ENCODE measurements at regions not wholly inside any gene's neighbourhood (a gene's known extent, or its start where the extent isn't known, plus 50 kb on each side); places are given as distances from the start of the nearest gene placed in this dataset.

- H4K20me1 ChIP-seq (replicated peaks; ENCODE audit: control insufficient read depth, insufficient read depth, low read length): no peaks in the 10 kb centered on the region
These were observed 159.0 kb upstream of the MPHOSPH6 start for GRCh38 chr16:82328881-82329469.

DNA sequence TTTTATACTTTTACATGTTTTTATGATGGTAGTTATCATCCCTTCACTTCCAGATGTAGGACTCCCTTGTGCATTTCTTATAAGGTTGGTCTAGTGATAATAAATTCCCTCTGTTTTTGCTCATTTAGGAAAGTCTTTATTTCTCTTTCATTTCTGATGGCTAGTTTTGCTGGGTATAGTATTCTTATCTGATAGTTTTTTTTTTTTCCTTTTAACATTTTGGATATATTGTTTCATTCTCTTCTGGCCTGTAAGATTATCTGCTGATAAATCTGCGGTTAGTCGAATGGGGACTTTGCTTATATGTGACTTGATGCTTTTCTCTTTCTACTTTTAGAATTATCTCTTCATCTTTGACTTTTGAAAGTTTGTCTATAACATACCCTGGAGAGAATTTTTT is 153.1 kb upstream of the MPHOSPH6 start:
- 0% methylated on average over 2 of the region's 2 CpGs for WGBS (ENCODE audit: insufficient coverage, low coverage, missing lambda C conversion rate)
- no peak for FAIRE-seq
- POLR2A ChIA-PET: no interaction called here

More at GRCh38 chr16:82328881-82329469, 159.0 kb upstream of the MPHOSPH6 start:
- H3K4me1 ChIP-seq (replicated peaks in 1 of 2; ENCODE audit: control insufficient read depth in 2 of 2, insufficient read depth in 2 of 2, low read length in 2 of 2): no peaks in the 10 kb centered on the region
- ChIA-PET POLR2A (no interaction called here), CTCF (ENCODE audit: low intra/inter-chr PET ratio) (no interaction called here)
- no peaks in the 10 kb centered on the region for H3K79me2 ChIP-seq (ENCODE audit: control insufficient read depth, insufficient read depth, low read length)
- H3K4me3 ChIP-seq: no peak overlapping the region
- H3K9me1 ChIP-seq (ENCODE audit: control insufficient read depth, insufficient read depth, low read length): no peaks in the 10 kb centered on the region
- no peak overlapping the region for H3K4me2 ChIP-seq (ENCODE audit: insufficient read depth, low read length)
- no peak for ATAC-seq
- in situ Hi-C loops (cut with MboI) (no loop called here), intact Hi-C loops (cut with micrococcal nuclease) (no loop called here)
- no peak for DNase-seq (ENCODE audit: extremely low read depth in 1 of 4, low spot score in 3 of 4)
- no TSS peak for BruUV-seq (replicated peaks)
- 0% methylated on average over 5 of the region's 5 CpGs for WGBS (ENCODE audit: insufficient coverage, low coverage, missing lambda C conversion rate)
- H3K9me3 ChIP-seq (replicated peaks; ENCODE audit: control insufficient read depth, insufficient read depth, low read depth, low read length): no peaks in the 10 kb centered on the region
- TF ChIP-seq ZNF668 (CRISPR knock-in tag; IDR thresholded peaks at IDR 0.05) (no peak), SIRT6 (IDR thresholded peaks at IDR 0.05; ENCODE audit: low read depth, low read length) (no peak), C11orf30 (IDR thresholded peaks at IDR 0.05; ENCODE audit: low read depth) (no peak), HDAC6 (IDR thresholded peaks at IDR 0.05; ENCODE audit: low read depth, low read length) (no peak), KHSRP (IDR thresholded peaks at IDR 0.05) (no peak), PYGO2 (tag; IDR thresholded peaks at IDR 0.05) (no peak)
- no peak for FAIRE-seq
- no peak overlapping the region for H3K9ac ChIP-seq (ENCODE audit: insufficient read depth in 1 of 2, low read depth in 2 of 2, low read length in 2 of 2)
- H3K27ac ChIP-seq (ENCODE audit: extremely low read depth, low read depth, low read length): no peak overlapping the region
- H3K36me3 ChIP-seq (ENCODE audit: control insufficient read depth, insufficient read depth, low read length): no peaks in the 10 kb centered on the region
- H2AFZ ChIP-seq (ENCODE audit: low read depth, low read length): no peak overlapping the region
- no peaks in the 10 kb centered on the region for H3K27me3 ChIP-seq (ENCODE audit: control insufficient read depth in 2 of 2, insufficient read depth in 2 of 2, low read length in 2 of 2)

More for the DNA sequence above, 153.1 kb upstream of the MPHOSPH6 start:
- H3K79me2 ChIP-seq (ENCODE audit: control insufficient read depth, insufficient read depth, low read length): no peaks in the 10 kb centered on the region
- H3K9me3 ChIP-seq (replicated peaks; ENCODE audit: control insufficient read depth, insufficient read depth, low read depth, low read length): no peaks in the 10 kb centered on the region
- no peak overlapping the region for H3K27ac ChIP-seq (ENCODE audit: extremely low read depth, low read depth, low read length)
- BruUV-seq (replicated peaks): no TSS peak
- H4K20me1 ChIP-seq (replicated peaks; ENCODE audit: control insufficient read depth, insufficient read depth, low read length): no peaks in the 10 kb centered on the region
- TF ChIP-seq SNIP1 (IDR thresholded peaks at IDR 0.05; ENCODE audit: low read depth): no peak
- TF ChIP-seq ELF4 (CRISPR knock-in tag; IDR thresholded peaks at IDR 0.05): no peak
- no peak for TF ChIP-seq LCOR (CRISPR knock-in tag; IDR thresholded peaks at IDR 0.05)
- peak; percentile 81 for TF ChIP-seq ZFP1 (CRISPR knock-in tag; IDR thresholded peaks at IDR 0.05)
- no peak for TF ChIP-seq POU5F1 (IDR thresholded peaks at IDR 0.05; ENCODE audit: borderline replicate concordance, low read depth, low read length, partially characterized antibody)
- TF ChIP-seq USF2 (CRISPR knock-in tag; IDR thresholded peaks at IDR 0.05): no peak
- H2AFZ ChIP-seq (ENCODE audit: low read depth, low read length): no peak overlapping the region
- ATAC-seq: no peak
- H3K27me3 ChIP-seq (ENCODE audit: control insufficient read depth in 2 of 2, insufficient read depth in 2 of 2, low read length in 2 of 2): no peaks in the 10 kb centered on the region
- in situ Hi-C loops (cut with MboI): no loop called here
- CTCF ChIA-PET (ENCODE audit: low intra/inter-chr PET ratio): no interaction called here
- no peak for DNase-seq (ENCODE audit: extremely low read depth in 1 of 4, low spot score in 3 of 4)
- H3K4me3 ChIP-seq: no peak overlapping the region
- H3K36me3 ChIP-seq (ENCODE audit: control insufficient read depth, insufficient read depth, low read length): no peaks in the 10 kb centered on the region
- no peaks in the 10 kb centered on the region for H3K9me1 ChIP-seq (ENCODE audit: control insufficient read depth, insufficient read depth, low read length)
- H3K4me1 ChIP-seq (replicated peaks in 1 of 2; ENCODE audit: control insufficient read depth in 2 of 2, insufficient read depth in 2 of 2, low read length in 2 of 2): no peaks in the 10 kb centered on the region
- no peak overlapping the region for H3K4me2 ChIP-seq (ENCODE audit: insufficient read depth, low read length)
- intact Hi-C loops (cut with micrococcal nuclease): no loop called here
- no peak overlapping the region for H3K9ac ChIP-seq (ENCODE audit: insufficient read depth in 1 of 2, low read depth in 2 of 2, low read length in 2 of 2)

All from K562 (cell line).